ENCODE measurements at regions not wholly inside any gene's neighbourhood (a gene's known extent, or its start where the extent isn't known, plus 50 kb on each side); places are given as distances from the start of the nearest gene placed in this dataset.

- TF ChIP-seq, protein P1, sequence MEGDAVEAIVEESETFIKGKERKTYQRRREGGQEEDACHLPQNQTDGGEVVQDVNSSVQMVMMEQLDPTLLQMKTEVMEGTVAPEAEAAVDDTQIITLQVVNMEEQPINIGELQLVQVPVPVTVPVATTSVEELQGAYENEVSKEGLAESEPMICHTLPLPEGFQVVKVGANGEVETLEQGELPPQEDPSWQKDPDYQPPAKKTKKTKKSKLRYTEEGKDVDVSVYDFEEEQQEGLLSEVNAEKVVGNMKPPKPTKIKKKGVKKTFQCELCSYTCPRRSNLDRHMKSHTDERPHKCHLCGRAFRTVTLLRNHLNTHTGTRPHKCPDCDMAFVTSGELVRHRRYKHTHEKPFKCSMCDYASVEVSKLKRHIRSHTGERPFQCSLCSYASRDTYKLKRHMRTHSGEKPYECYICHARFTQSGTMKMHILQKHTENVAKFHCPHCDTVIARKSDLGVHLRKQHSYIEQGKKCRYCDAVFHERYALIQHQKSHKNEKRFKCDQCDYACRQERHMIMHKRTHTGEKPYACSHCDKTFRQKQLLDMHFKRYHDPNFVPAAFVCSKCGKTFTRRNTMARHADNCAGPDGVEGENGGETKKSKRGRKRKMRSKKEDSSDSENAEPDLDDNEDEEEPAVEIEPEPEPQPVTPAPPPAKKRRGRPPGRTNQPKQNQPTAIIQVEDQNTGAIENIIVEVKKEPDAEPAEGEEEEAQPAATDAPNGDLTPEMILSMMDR (IDR thresholded peaks at IDR 0.05): no peak
- no peak for TF ChIP-seq POLR2A (IDR thresholded peaks at IDR 0.05)
Observed at GRCh38 chr2:18436503-18437005, 123.9 kb downstream of the RDH14 start.
